AML-193 (cell line): ENCODE measurements at regions not wholly inside any gene's neighbourhood (a gene's known extent, or its start where the extent isn't known, plus 50 kb on each side); places are given as distances from the start of the nearest gene placed in this dataset.
"Not testable (repeated sequence)": the region's sequence is repeated elsewhere in the genome, so short reads cannot be mapped to it uniquely, and the experiment has no call there.

Experiments
- DNase-seq, 2 experiments: peaks; one replicate each; lab custom pipeline; 2025; lab: John Stamatoyannopoulos, UW

- DNase-seq = no peak
These were observed 77.8 kb upstream of the CD55 start for GRCh38 chr1:207243442-207244408.

DNA sequence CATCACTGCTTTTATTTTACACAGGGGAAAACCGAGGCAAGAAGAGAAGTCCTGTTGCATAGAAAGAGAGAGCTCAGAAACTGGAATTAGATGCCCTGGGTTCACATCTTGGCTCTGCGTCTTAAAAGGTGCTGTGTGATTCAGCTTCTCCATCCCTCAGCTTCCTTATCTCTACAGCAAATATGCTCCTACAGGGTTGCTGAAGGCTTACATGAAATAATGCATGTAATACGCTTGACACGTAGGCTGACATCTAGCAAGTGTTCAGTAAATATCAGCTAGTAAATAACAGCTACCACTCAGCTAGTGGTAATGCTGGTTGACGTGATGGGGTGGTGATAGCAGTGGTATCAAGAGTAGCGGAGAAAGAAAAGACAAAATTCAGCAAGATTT is 77.1 kb upstream of the CD55 start:
- no peak for DNase-seq

DNA sequence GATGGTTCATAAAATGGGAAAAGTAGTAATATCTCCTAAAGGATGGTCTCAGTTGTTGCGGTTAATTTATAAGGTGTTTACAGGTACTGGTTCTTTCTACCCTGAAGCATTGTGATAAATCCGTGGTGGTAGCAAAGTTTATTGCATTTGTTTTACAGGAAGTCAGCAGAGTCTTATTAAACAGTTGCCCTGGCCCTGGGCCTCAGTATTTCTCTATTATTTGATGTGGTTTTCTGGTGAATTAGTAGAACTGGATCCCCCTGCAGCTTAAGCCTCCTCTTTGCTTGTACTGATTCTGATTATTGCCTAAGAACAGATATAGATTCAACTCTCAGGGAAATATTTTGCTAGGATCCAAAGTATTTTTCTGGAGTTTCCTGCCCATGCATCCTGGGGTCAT is 76.4 kb upstream of the CD55 start:
- no peak for DNase-seq

GRCh38 chr1:207248544-207249198 is 72.8 kb upstream of the CD55 start:
- peak; percentile 53 to 54 for DNase-seq

DNA sequence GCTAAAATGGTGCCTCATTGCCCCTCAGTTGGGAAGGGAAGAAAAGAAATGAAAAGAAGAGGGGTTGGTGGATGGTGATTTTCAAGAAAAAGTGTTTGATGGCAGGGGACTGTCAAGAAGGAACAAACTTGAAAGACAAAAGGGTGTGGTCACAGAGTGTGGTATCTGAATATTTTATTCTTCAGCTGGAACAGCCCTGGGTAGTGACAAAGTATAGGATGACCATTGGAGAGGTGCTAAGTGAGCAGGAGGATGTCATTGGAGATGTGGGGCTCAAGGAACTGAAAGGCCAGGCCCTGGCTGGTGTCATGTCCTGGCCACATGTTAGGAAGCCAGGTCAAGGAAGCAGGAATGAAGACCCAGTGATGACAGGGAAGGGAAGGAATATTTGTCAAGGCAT is 71.0 kb upstream of the CD55 start:
- DNase-seq = no peak

DNA sequence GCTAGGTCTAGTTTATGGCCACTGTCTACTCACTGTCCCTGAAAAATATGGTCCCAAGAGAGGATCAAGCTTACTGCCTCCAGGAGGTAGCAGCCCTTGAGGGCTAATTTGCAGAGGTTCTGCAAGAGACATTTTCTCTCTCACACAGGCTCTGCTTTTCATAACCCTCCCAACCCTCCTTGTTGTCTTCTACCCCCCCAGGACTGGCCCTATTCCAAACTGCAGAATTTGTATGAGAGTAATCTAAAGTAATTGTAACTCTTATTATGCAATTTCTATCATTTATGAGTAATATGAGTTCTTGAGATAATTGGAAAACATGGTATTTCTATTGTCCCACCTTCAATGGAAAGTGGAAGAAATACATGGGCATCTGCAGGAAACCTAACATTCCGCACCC is 70.4 kb upstream of the CD55 start:
- no peak for DNase-seq

DNA sequence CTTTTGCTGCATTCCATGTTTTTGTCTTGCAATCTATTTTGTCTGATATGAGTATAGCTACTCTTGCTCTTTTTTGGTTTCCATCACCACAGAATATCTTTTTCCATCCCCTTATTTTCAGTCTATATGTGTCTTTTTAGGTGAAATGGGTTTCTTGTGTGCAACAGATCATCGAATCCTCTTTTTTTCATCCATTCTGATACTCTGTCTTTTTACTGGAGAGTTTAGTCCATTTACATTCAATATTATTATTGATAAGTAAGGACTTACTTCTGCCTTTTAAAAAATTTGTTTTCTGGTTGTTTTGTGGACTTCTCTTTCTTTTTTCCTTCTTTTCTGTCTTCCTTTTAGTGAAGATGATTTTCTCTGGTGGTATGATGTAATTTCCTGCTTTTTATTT is 64.6 kb upstream of the CD55 start:
- no peak for DNase-seq

DNA sequence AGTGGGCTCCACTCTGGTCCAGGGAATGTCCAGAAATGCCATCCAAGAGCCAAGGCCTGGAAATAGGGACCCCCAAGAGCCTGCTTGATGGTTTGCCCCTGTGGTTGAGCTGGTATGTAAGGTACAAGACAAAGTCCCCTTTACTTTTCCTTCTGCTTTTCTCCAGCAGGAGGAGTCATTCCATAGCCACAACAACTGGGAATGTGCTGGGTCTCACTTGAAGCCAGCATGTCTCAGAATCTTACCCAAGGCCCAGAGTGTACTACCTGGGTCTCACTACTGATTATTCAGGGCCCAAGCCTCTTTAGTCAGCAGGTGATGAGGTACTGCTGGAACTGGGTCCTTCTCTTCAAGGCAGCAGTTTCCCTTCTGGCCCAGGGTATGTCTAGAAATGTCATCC is 62.1 kb upstream of the CD55 start:
- peak in 1 of 2 experiments; percentile 7 for DNase-seq

GRCh38 chr1:207261971-207262370 is 59.5 kb upstream of the CD55 start:
- DNase-seq = no peak

GRCh38 chr1:207262891-207263290 is 58.6 kb upstream of the CD55 start:
- not testable (repeated sequence) for DNase-seq

- DNase-seq = no peak
These were observed 56.7 kb upstream of the CD55 start for GRCh38 chr1:207264663-207265252.

- DNase-seq = no peak
These were observed 53.1 kb upstream of the CD55 start for GRCh38 chr1:207268337-207268736.

DNA sequence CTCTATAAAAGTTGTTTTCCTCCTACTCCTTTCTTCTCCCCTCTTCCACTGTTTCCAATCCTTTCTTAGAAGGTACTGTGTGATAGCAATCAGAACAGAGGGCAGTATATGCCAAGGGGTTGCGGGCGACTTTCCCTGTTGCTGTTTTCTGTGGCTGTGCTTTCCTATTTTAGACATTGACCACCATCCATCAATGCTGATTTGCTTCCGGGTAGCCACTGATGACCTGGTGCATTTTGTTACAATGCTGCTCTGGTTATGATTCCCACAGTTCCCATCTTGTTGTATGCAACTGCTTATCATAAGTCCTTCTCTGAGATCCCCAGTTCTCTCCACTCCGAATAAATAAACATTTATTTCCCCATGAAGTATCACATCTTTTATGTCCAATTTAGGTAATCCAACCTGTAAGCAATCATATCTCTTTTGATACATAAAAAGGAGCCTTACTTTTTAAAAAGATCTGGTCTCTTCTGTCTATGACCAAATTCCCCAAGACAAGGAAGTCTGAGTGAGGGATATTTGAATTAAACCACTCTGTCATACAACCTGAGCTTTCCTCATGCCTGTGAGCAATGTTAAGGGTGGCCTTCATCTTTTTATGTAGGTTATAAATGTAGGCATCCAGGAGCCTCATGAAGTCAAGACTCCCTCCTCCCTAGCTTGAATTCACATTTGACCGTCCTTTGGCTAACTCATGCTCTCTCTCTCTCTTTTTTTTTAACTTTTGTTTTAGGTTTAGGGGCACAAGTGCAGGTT is 52.5 kb upstream of the CD55 start:
- no peak for DNase-seq
